C4-2B (cell line): ENCODE measurements at regions not wholly inside any gene's neighbourhood (a gene's known extent, or its start where the extent isn't known, plus 50 kb on each side); places are given as distances from the start of the nearest gene placed in this dataset.
A peak's percentile ranks its signal among the peaks of the same experiment; 100 is the strongest.
"Not testable (repeated sequence)": the region's sequence is repeated elsewhere in the genome, so short reads cannot be mapped to it uniquely, and the experiment has no call there.

ENCODE experiments used
- H3K27ac ChIP-seq: fragments of 450-650 bp; 2 replicates; pipeline ENCODE4 v1.5.1; 2017
- CTCF ChIP-seq: fragments of 450-650 bp; conservative IDR thresholded peaks from 2 replicates; pipeline ENCODE4 v1.5.1; 2017; ENCODE audit warnings: mild to moderate bottlenecking
- ZFX ChIP-seq: fragments of 450-650 bp; IDR thresholded peaks from 2 replicates; pipeline ENCODE4 v1.6.1; 2017

DNA sequence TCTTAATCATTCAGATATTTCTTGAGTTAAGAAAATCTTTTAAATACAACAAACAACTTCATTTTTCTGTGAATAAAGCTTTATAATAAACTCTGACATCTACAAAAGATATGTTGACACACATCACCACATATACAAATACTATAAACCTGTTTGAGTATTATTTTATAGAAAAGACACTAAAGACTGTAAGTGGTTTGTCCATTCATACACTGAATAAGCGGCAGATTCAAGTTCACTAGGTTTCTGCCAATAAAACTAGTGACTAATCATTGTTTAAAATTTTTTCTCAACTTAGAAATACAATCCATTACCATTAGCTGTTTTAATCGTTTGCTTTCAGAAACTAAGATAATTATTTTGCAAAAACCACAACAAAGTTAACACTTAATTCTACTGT, 1900.0 kb downstream of the C4orf33 start:
- TF ChIP-seq CTCF = no peak
- TF ChIP-seq ZFX = no peak
- H3K27ac ChIP-seq = no peak overlapping the region

DNA sequence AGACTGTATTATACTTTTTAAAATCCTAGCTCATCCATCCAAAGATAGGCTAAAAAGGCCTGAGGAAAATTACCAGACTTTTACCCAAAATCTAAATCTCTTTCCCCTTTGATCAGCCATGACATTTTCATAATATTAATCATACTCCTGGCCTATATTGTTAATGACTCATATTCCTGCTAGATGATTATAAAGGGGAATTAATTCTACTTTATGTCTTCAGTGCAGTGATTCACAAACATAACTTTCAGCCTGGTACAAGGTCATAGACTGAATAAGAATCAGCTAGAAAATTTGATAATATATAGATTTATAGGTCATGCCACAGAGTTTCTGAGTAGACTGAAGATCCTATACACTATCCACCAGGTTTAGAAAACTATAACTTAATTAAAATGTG, 1905.4 kb downstream of the C4orf33 start:
- TF ChIP-seq CTCF (no peak), ZFX (no peak)
- H3K27ac ChIP-seq = no peak overlapping the region

DNA sequence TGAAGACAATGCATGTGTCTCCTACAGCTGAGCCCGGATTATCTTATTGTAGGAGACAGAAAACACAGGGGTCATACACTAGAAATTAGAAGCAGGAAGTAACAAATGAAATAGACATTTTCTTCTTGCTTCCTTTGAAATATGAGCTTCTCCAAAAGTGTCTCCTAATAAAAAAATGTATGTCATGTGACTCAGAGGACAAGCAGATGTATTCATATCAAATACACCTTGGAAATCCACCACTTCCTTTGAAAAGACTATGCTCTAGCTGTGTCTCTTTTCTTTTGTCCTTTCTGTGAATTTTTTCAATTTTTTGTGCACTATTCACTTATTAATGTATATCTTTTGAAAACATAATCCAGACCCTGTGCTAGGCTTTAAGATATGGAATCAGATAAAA, 1906.2 kb downstream of the C4orf33 start:
- H3K27ac ChIP-seq = no peak overlapping the region
- TF ChIP-seq ZFX (no peak), CTCF (no peak)

- TF ChIP-seq ZFX (no peak), CTCF (0 out of 2 replicates have a peak, but pooled peaks have one; percentile 7)
- H3K27ac ChIP-seq = no peak overlapping the region
These were observed 1910.4 kb downstream of the C4orf33 start for GRCh38 chr4:131006388-131006787.

DNA sequence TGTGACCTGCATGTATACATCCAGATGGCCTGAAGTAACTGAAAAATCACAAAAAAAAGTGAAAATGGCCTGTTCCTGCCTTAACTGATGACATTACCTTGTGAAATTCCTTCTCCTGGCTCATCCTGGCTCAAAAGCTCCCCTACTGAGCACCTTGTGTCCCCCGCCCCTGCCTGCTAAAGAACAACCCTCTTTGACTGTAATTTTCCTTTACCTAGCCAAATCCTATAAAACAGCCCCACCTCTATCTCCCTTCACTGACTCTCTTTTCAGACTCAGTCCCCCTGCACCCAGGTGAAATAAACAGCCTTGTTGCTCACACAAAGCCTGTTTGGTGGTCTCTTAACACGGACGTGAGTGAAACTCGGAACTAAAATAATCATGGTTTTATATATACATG, 1916.0 kb downstream of the C4orf33 start:
- not testable (repeated sequence) for H3K27ac ChIP-seq

DNA sequence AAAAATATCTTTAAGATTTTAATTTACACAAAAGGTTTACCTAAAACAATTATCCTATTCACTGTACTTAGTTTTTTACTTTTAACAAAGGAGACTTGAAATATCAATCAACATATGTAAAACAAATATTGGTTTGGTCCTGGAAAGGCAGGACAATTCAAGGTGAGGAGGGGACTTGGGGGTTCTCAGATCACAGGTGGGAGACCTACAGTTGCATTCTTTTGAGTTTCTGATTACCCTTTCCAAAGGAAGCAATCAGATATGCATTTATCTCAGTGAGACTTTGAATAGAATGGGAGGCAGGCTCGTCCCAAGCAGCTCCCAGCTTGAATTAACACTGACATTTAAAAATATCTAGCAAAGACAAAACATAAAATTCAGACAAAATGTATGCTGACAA, 1917.3 kb downstream of the C4orf33 start:
- H3K27ac ChIP-seq = no peak overlapping the region
- TF ChIP-seq CTCF (no peak), ZFX (no peak)

GRCh38 chr4:131026771-131027170, 1930.8 kb downstream of the C4orf33 start:
- H3K27ac ChIP-seq = no peak overlapping the region
- TF ChIP-seq ZFX (no peak), CTCF (no peak)

DNA sequence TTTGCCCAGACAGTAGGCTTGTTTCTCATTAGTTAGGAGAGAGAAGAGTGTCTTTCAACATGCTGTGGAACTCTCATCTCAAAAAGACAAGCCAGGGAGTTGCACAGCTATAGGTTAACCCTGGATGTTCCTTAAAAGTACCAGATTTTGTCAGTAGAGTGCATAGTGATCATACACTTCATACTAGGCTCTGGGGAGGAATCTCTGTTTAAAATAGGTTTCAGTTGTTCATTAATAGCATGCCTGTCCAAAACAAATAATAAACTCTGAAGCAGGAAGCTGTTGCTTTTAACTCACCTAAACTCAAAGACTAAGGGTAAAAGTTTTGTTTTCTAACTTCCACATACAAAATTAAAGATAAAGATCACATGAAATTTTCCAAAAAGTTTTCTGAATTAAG, 1948.4 kb downstream of the C4orf33 start:
- TF ChIP-seq ZFX (no peak), CTCF (no peak)
- no peak overlapping the region for H3K27ac ChIP-seq
